HEK293 (cell line): ENCODE measurements at regions not wholly inside any gene's neighbourhood (a gene's known extent, or its start where the extent isn't known, plus 50 kb on each side); places are given as distances from the start of the nearest gene placed in this dataset.

Experiments used
- CTCF ChIP-seq: fragments of 450-650 bp; formaldehyde crosslinking; IDR thresholded peaks from 2 replicates; pipeline ENCODE4 v1.5.1; 2016; ENCODE audit warnings: missing biosample characterization, missing genetic modification characterization
- PBX3 ChIP-seq: sonication (generic); formaldehyde crosslinking; IDR thresholded peaks from 2 replicates; pipeline ENCODE4 v1.8.1; 2022; ENCODE audit warnings: mild to moderate bottlenecking, moderate library complexity, missing genetic modification reagents
- ZBTB10 ChIP-seq: fragments of 450-650 bp; formaldehyde crosslinking; IDR thresholded peaks from 2 replicates; pipeline ENCODE4 v1.5.1; 2016; ENCODE audit warnings: missing biosample characterization, missing genetic modification characterization
- ZBTB21 ChIP-seq: fragments of 450-650 bp; formaldehyde crosslinking; IDR thresholded peaks from 2 replicates; pipeline ENCODE4 v1.5.1; 2017; ENCODE audit warnings: missing biosample characterization, missing genetic modification characterization
- ZNF223 ChIP-seq: fragments of 450-650 bp; formaldehyde crosslinking; IDR thresholded peaks from 2 replicates; pipeline ENCODE4 v1.5.1; 2016; ENCODE audit warnings: missing biosample characterization, missing genetic modification characterization
- ZNF274 ChIP-seq, 2 experiments: fragments of 200-500 bp in 1 of 2; fragments of 450-650 bp in 1 of 2; sonication (Bioruptor generic) in 1 of 2; formaldehyde crosslinking in 1 of 2; IDR thresholded peaks; 2 replicates each; pipeline versions ENCODE4 v1.5.1 to v1.6.1; 2014 to 2016; ENCODE audit warnings: borderline replicate concordance in 1 of 2, inconsistent platforms in 1 of 2, low read length in 1 of 2, missing biosample characterization in 1 of 2, missing genetic modification characterization in 1 of 2
- ZNF350 ChIP-seq: fragments of 450-650 bp; formaldehyde crosslinking; IDR thresholded peaks from 2 replicates; pipeline ENCODE4 v1.5.0; 2017; ENCODE audit warnings: missing biosample characterization, mild to moderate bottlenecking, missing genetic modification characterization

- TF ChIP-seq ZBTB10 (tag by site-specific recombination), result no peak
- no peak for TF ChIP-seq ZNF274 (IDR thresholded peaks at IDR 0.05; ENCODE audit: low read length)
- no peak for TF ChIP-seq ZNF274 (tag by site-specific recombination; IDR thresholded peaks at IDR 0.05; ENCODE audit: borderline replicate concordance)
- no peak for TF ChIP-seq ZBTB21 (tag by site-specific recombination)
- no peak for TF ChIP-seq PBX3 (CRISPR knock-in tag)
- TF ChIP-seq ZNF223 (tag by site-specific recombination), result no peak
- TF ChIP-seq ZNF350 (tag by site-specific recombination), result no peak
- no peak for TF ChIP-seq CTCF (tag by site-specific recombination)
Measured at GRCh38 chr16:80019395-80019794, 418.9 kb upstream of the MAF start.
